HCT116 (cell line): ENCODE measurements at regions not wholly inside any gene's neighbourhood (a gene's known extent, or its start where the extent isn't known, plus 50 kb on each side); places are given as distances from the start of the nearest gene placed in this dataset.

Source experiments
- ATAC-seq: fragments of 200-7000 bp; cut with Tn5 transposase; 2 replicates; pipeline ENCODE4 v1.9.1; 2020; ENCODE audit warnings: mild to moderate bottlenecking, moderate library complexity
- BruUV-seq: library from RNA; stranded (reverse); fragments of 400-500 nt; replicated peaks from 2 replicates; lab custom pipeline; 2021; lab: Mats Ljungman, UMichigan
- CTCF ChIA-PET: fragments of 300-600 bp; sonication (Branson Sonifier 250); formaldehyde crosslinking; loops from one replicate; lab custom pipeline; 2021; ENCODE audit warnings: antibody characterized with exemption; lab: Charles Lee
- POLR2A ChIA-PET: fragments of 300-600, 350-600 bp; sonication (Branson Sonifier 250); formaldehyde crosslinking; loops from one replicate; lab custom pipeline; 2021; ENCODE audit warnings: antibody characterized with exemption; lab: Charles Lee
- RAD21 ChIA-PET, 2 experiments: fragments of 300-600 bp; sonication (Branson Sonifier 250); formaldehyde crosslinking; loops; one replicate each; lab custom pipeline; 2023; ENCODE audit warnings: low total read pairs in 2 of 2; ENCODE audit not compliant: uncharacterized antibody in 2 of 2, unreplicated experiment in 2 of 2, low non-redundant PET in 1 of 2; lab: Charles Lee
- DNase-seq: peaks from one replicate; pipeline ENCODE4 v3.0.0-alpha.2; 2010; ENCODE audit warnings: low read depth, low spot score
- H2AFZ ChIP-seq: fragments of 200-600 bp; shearing (Covaris generic), sonication (generic); 2 replicates; pipeline ENCODE4 v1.6.1; 2017; ENCODE audit warnings: low read depth, mixed run types, mixed read lengths, antibody characterized with exemption, low read length; ENCODE audit not compliant: poor library complexity, severe bottlenecking
- H3K27ac ChIP-seq: 2 replicates; pipeline ENCODE4 v1.5.1; 2012; ENCODE audit warnings: low read depth, low read length
- H3K27me3 ChIP-seq: fragments of 200-600 bp; sonication (generic); 2 replicates; pipeline ENCODE4 v1.6.1; 2016; ENCODE audit warnings: mixed run types, low read length, mixed read lengths; ENCODE audit not compliant: insufficient read depth
- H3K36me3 ChIP-seq, 2 experiments: fragments of 200-500 bp in 1 of 2; fragments of 200-600 bp in 1 of 2; sonication (Bioruptor generic) in 1 of 2; sonication (generic) in 1 of 2; 2 replicates each; pipeline versions ENCODE4 v1.5.1 to v1.6.1; 2014 to 2016; ENCODE audit warnings: low read length in 2 of 2, inconsistent platforms in 1 of 2, mixed read lengths in 1 of 2, mixed run types in 1 of 2; ENCODE audit not compliant: insufficient read depth in 2 of 2, control insufficient read depth in 1 of 2
- H3K4me1 ChIP-seq, 2 experiments: fragments of 200-600 bp in 1 of 2; sonication (generic) in 1 of 2; 2 replicates each; pipeline versions ENCODE4 v1.5.1 to v1.6.1; 2012 to 2017; ENCODE audit warnings: low read length in 2 of 2, inconsistent platforms in 1 of 2, mild to moderate bottlenecking in 1 of 2, mixed read lengths in 1 of 2, mixed run types in 1 of 2, moderate library complexity in 1 of 2; ENCODE audit not compliant: insufficient read depth in 2 of 2, control insufficient read depth in 1 of 2
- H3K4me2 ChIP-seq: fragments of 200-600 bp; sonication (generic); 2 replicates; pipeline ENCODE4 v1.6.1; 2017; ENCODE audit warnings: mixed run types, low read length, mixed read lengths
- H3K4me3 ChIP-seq, 2 experiments: fragments of 200-600 bp in 1 of 2; sonication (generic) in 1 of 2; replicated peaks in 1 of 2; 2 replicates each; pipeline ENCODE4 v1.5.1; 2011 to 2016; ENCODE audit warnings: low read length in 2 of 2, control low read depth in 1 of 2, low read depth in 1 of 2, mild to moderate bottlenecking in 1 of 2, mixed read lengths in 1 of 2, mixed run types in 1 of 2
- H3K79me2 ChIP-seq: fragments of 200-600 bp; sonication (generic); 2 replicates; pipeline ENCODE4 v1.6.1; 2017; ENCODE audit warnings: mild to moderate bottlenecking, mixed run types, low read length, moderate library complexity, mixed read lengths; ENCODE audit not compliant: insufficient read depth
- H3K9ac ChIP-seq: fragments of 200-600 bp; sonication (generic); 2 replicates; pipeline ENCODE4 v1.6.1; 2016; ENCODE audit warnings: low read length, mixed read lengths
- H3K9me2 ChIP-seq: fragments of 200-600 bp; sonication (generic), shearing (Covaris generic); 2 replicates; pipeline ENCODE4 v1.6.1; 2017; ENCODE audit warnings: mixed run types, mild to moderate bottlenecking, moderate library complexity; ENCODE audit not compliant: insufficient read depth
- H3K9me3 ChIP-seq, 2 experiments: fragments of 200-500 bp in 1 of 2; fragments of 200-600 bp in 1 of 2; sonication (Bioruptor generic) in 1 of 2; sonication (generic) in 1 of 2; 2 replicates each; pipeline ENCODE4 v1.6.1; 2014 to 2017; ENCODE audit warnings: low read length in 2 of 2, mixed read lengths in 2 of 2, inconsistent platforms in 1 of 2, low read depth in 1 of 2, mild to moderate bottlenecking in 1 of 2, mixed run types in 1 of 2, moderate library complexity in 1 of 2; ENCODE audit not compliant: control insufficient read depth in 1 of 2, insufficient read depth in 1 of 2
- H4K20me1 ChIP-seq: fragments of 200-600 bp; sonication (generic), shearing (Covaris generic); 2 replicates; pipeline ENCODE4 v1.6.1; 2017; ENCODE audit warnings: mixed run types, mild to moderate bottlenecking, moderate library complexity; ENCODE audit not compliant: insufficient read depth
- ATF3 ChIP-seq: IDR thresholded peaks from 2 replicates; pipeline ENCODE4 v1.6.1; 2012
- CBX3 ChIP-seq: IDR thresholded peaks from 2 replicates; pipeline ENCODE4 v1.6.1; 2012; ENCODE audit warnings: low read depth
- CTCF ChIP-seq, 3 experiments: fragments of 200-600 bp in 1 of 3; sonication (generic) in 1 of 3; IDR thresholded peaks in 2 of 3; conservative IDR thresholded peaks in 1 of 3; 2 replicates each; pipeline ENCODE4 v1.5.1; 2012 to 2017; ENCODE audit warnings: low read depth in 2 of 3, low read length in 2 of 3, antibody characterized with exemption in 1 of 3, borderline replicate concordance in 1 of 3, control low read depth in 1 of 3, mild to moderate bottlenecking in 1 of 3, mixed read lengths in 1 of 3, mixed run types in 1 of 3, moderate library complexity in 1 of 3; ENCODE audit not compliant: insufficient read depth in 1 of 3
- EZH2phosphoT487 ChIP-seq: fragments of 200-600 bp; IDR thresholded peaks from 2 replicates; pipeline ENCODE4 v1.6.1; 2018; ENCODE audit warnings: antibody characterized with exemption, borderline replicate concordance
- JUND ChIP-seq: IDR thresholded peaks from 2 replicates; pipeline ENCODE4 v1.6.1; 2012
- MAX ChIP-seq: IDR thresholded peaks from 2 replicates; pipeline ENCODE4 v1.6.1; 2012
- POLR2A ChIP-seq: IDR thresholded peaks from 2 replicates; pipeline ENCODE4 v1.7.0; 2011; ENCODE audit warnings: borderline replicate concordance; ENCODE audit not compliant: insufficient read depth, insufficient read length; ENCODE audit errors: extremely low read depth
- POLR2AphosphoS5 ChIP-seq: IDR thresholded peaks from 2 replicates; pipeline ENCODE4 v1.6.1; 2011; ENCODE audit warnings: mild to moderate bottlenecking, low read depth, low read length, moderate library complexity
- RAD21 ChIP-seq: IDR thresholded peaks from 2 replicates; pipeline ENCODE4 v1.6.1; 2012; ENCODE audit warnings: low read depth, mild to moderate bottlenecking
- REST ChIP-seq: IDR thresholded peaks from 2 replicates; pipeline ENCODE4 v1.6.1; 2012; ENCODE audit warnings: low read depth
- SIN3A ChIP-seq: IDR thresholded peaks from 2 replicates; pipeline ENCODE4 v1.6.1; 2012; ENCODE audit warnings: low read depth
- SP1 ChIP-seq: IDR thresholded peaks from 2 replicates; pipeline ENCODE4 v1.6.1; 2012; ENCODE audit warnings: low read depth
- SRF ChIP-seq: IDR thresholded peaks from 2 replicates; pipeline ENCODE4 v1.6.1; 2012; ENCODE audit warnings: low read depth
- ZBTB33 ChIP-seq: IDR thresholded peaks from 2 replicates; pipeline ENCODE4 v1.6.1; 2011; ENCODE audit warnings: mild to moderate bottlenecking, low read length, moderate library complexity; ENCODE audit not compliant: insufficient replicate concordance; ENCODE audit errors: extremely low read depth
- ZFX ChIP-seq: fragments of 450-650 bp; IDR thresholded peaks from 2 replicates; pipeline ENCODE4 v1.6.1; 2017
- intact Hi-C: fragments of 100-400 bp; cut with micrococcal nuclease; formaldehyde crosslinking; loops from 2 replicates; pipeline ENCODE4 v1.10.0; 2022

- no peak for ATAC-seq
- TF ChIP-seq ATF3: no peak
- TF ChIP-seq EZH2phosphoT487: no peak
- no peak for TF ChIP-seq ZBTB33
- no peak for TF ChIP-seq SIN3A
- TF ChIP-seq CTCF (IDR thresholded peaks at IDR 0.05 in 2 of 3, conservative IDR thresholded peaks at IDR 0.05 in 1 of 3; ENCODE audit: borderline replicate concordance in 1 of 3, insufficient read depth in 1 of 3, low read depth in 2 of 3, low read length in 2 of 3): no peak
- no peak for TF ChIP-seq SP1
- no peak for TF ChIP-seq POLR2A
- TF ChIP-seq REST: no peak
- TF ChIP-seq MAX: no peak
- TF ChIP-seq SRF: no peak
- no peak for TF ChIP-seq ZFX
- TF ChIP-seq CBX3: no peak
- no peak for TF ChIP-seq POLR2AphosphoS5
- no peak for TF ChIP-seq RAD21
- no peak for TF ChIP-seq JUND
- H3K27ac ChIP-seq: no peak overlapping the region
- H2AFZ ChIP-seq: no peak overlapping the region
- H3K4me2 ChIP-seq: no peak overlapping the region
- H3K27me3 ChIP-seq: no peaks in the 10 kb centered on the region
- no peaks in the 10 kb centered on the region for H3K9me3 ChIP-seq
- POLR2A ChIA-PET: no interaction called here
- RAD21 ChIA-PET: no interaction called here
- H3K79me2 ChIP-seq: no peaks in the 10 kb centered on the region
- no TSS peak for BruUV-seq
- DNase-seq: no peak
- H3K4me3 ChIP-seq: no peak overlapping the region
- intact Hi-C loops: no loop called here
- CTCF ChIA-PET: no interaction called here
- no peaks in the 10 kb centered on the region for H3K9me2 ChIP-seq
- H3K36me3 ChIP-seq: no peaks in the 10 kb centered on the region
- no peaks in the 10 kb centered on the region for H3K4me1 ChIP-seq
- H4K20me1 ChIP-seq: no peaks in the 10 kb centered on the region
- H3K9ac ChIP-seq: no peak overlapping the region
Observed at GRCh38 chr2:139836769-139837168, 1056.6 kb upstream of the NXPH2 start.
